Endothelial cell of umbilical vein (primary cell): ENCODE measurements at regions not wholly inside any gene's neighbourhood (a gene's known extent, or its start where the extent isn't known, plus 50 kb on each side); places are given as distances from the start of the nearest gene placed in this dataset.

ENCODE experiments used
- BruUV-seq: library from RNA; stranded (reverse); fragments of 400-500 nt; replicated peaks from 2 replicates; lab custom pipeline; 2021; lab: Mats Ljungman, UMichigan
- CTCF ChIA-PET: fragments of 300-600, 350-600 bp; sonication (Branson Sonifier 250); formaldehyde crosslinking; loops from one replicate; lab custom pipeline; 2021; ENCODE audit warnings: antibody characterized with exemption, inconsistent platforms; lab: Charles Lee
- POLR2A ChIA-PET: fragments of 300-600, 350-600 bp; sonication (Branson Sonifier 250); formaldehyde crosslinking; loops from one replicate; lab custom pipeline; 2021; ENCODE audit warnings: antibody characterized with exemption, inconsistent platforms; lab: Charles Lee
- DNase-seq: peaks from one replicate; pipeline ENCODE4 v3.0.0-alpha.2; 2011; ENCODE audit warnings: low read depth, low spot score
- FAIRE-seq: peaks from 2 replicates; lab custom pipeline; 2011; peaks lifted over from hg19 to GRCh38; lab: Jason Lieb, UNC
- H2AFZ ChIP-seq: 2 replicates; pipeline ENCODE4 v1.6.0; 2012; ENCODE audit warnings: low read depth, low read length, control low read depth, inconsistent platforms
- H3K27ac ChIP-seq: 2 replicates; pipeline ENCODE4 v1.5.1; 2011; ENCODE audit warnings: low read depth, mild to moderate bottlenecking, control low read depth, low read length, moderate library complexity; ENCODE audit not compliant: insufficient read depth
- H3K27me3 ChIP-seq, 2 experiments: 2 replicates each; pipeline versions ENCODE4 v1.6.0 to v1.6.1; 2011; ENCODE audit warnings: low read length in 2 of 2, mixed read lengths in 1 of 2; ENCODE audit not compliant: control insufficient read depth in 2 of 2, insufficient read depth in 2 of 2
- H3K36me3 ChIP-seq, 2 experiments: 2 replicates in 1 of 2; 3 replicates in 1 of 2; pipeline ENCODE4 v1.5.1; 2011; ENCODE audit warnings: low read length in 2 of 2, mild to moderate bottlenecking in 1 of 2, moderate library complexity in 1 of 2; ENCODE audit not compliant: control insufficient read depth in 2 of 2, insufficient read depth in 2 of 2; ENCODE audit errors: extremely low read depth in 1 of 2
- H3K4me1 ChIP-seq: 3 replicates; pipeline ENCODE4 v1.5.1; 2011; ENCODE audit warnings: mild to moderate bottlenecking, low read length; ENCODE audit not compliant: control insufficient read depth, insufficient read depth; ENCODE audit errors: extremely low read depth
- H3K4me2 ChIP-seq: 2 replicates; pipeline ENCODE4 v1.6.1; 2011; ENCODE audit warnings: low read length, control low read depth, mixed read lengths; ENCODE audit not compliant: insufficient read depth
- H3K4me3 ChIP-seq, 3 experiments: fragments of 200-600 bp in 1 of 3; sonication (generic), shearing (Covaris generic) in 1 of 3; replicated peaks in 1 of 3; 2 replicates each; pipeline ENCODE4 v1.5.1; 2011 to 2016; ENCODE audit warnings: control low read depth in 3 of 3, low read length in 3 of 3, mild to moderate bottlenecking in 2 of 3, inconsistent platforms in 1 of 3, low read depth in 1 of 3, moderate library complexity in 1 of 3; ENCODE audit not compliant: insufficient read depth in 1 of 3
- H3K79me2 ChIP-seq: 2 replicates; pipeline ENCODE4 v1.6.0; 2012; ENCODE audit warnings: low read length, inconsistent platforms; ENCODE audit not compliant: control insufficient read depth, insufficient read depth
- H3K9ac ChIP-seq: replicated peaks from 2 replicates; pipeline ENCODE3; 2011; ENCODE audit warnings: low read length, control low read depth; ENCODE audit not compliant: insufficient read depth; ENCODE audit errors: extremely low read depth
- H3K9me1 ChIP-seq: replicated peaks from 3 replicates; pipeline ENCODE4 v1.6.0; 2011; ENCODE audit warnings: mild to moderate bottlenecking, low read length; ENCODE audit not compliant: control insufficient read depth, insufficient read depth; ENCODE audit errors: extremely low read depth
- H3K9me3 ChIP-seq: replicated peaks from 2 replicates; pipeline ENCODE4 v1.5.1; 2012; ENCODE audit warnings: low read length, inconsistent platforms; ENCODE audit not compliant: control insufficient read depth, insufficient read depth
- H4K20me1 ChIP-seq: replicated peaks from 2 replicates; pipeline ENCODE3; 2011; ENCODE audit warnings: mild to moderate bottlenecking, low read length; ENCODE audit not compliant: control insufficient read depth, insufficient read depth; ENCODE audit errors: extremely low read depth
- EZH2 ChIP-seq: IDR thresholded peaks from 2 replicates; pipeline ENCODE4 v1.6.1; 2012; ENCODE audit warnings: borderline replicate concordance, low read depth, mild to moderate bottlenecking, moderate library complexity, low read length, inconsistent platforms; ENCODE audit not compliant: severe bottlenecking
- FOS ChIP-seq: IDR thresholded peaks from 2 replicates; pipeline ENCODE4 v1.6.1; 2011; ENCODE audit warnings: mild to moderate bottlenecking, low read length, moderate library complexity, borderline replicate concordance; ENCODE audit not compliant: insufficient read depth
- GATA2 ChIP-seq: IDR thresholded peaks from 2 replicates; pipeline ENCODE4 v1.7.0; 2011; ENCODE audit warnings: low read depth, mild to moderate bottlenecking, moderate library complexity, mixed read lengths, low read length; ENCODE audit not compliant: insufficient read length, insufficient read depth
- JUN ChIP-seq: IDR thresholded peaks from 2 replicates; pipeline ENCODE4 v1.6.1; 2011; ENCODE audit warnings: borderline replicate concordance, low read depth; ENCODE audit not compliant: insufficient read length, insufficient read depth
- MAX ChIP-seq: IDR thresholded peaks from 2 replicates; pipeline ENCODE4 v1.6.1; 2011; ENCODE audit not compliant: insufficient read depth, insufficient read length
- MYC ChIP-seq: IDR thresholded peaks from one replicate; pipeline ENCODE4 v1.6.1; 2011; ENCODE audit warnings: mild to moderate bottlenecking, low read depth, low read length
- POLR2A ChIP-seq: IDR thresholded peaks from 2 replicates; pipeline ENCODE4 v1.6.1; 2012; ENCODE audit warnings: low read depth, mild to moderate bottlenecking, control low read depth, low read length
- POLR2AphosphoS5 ChIP-seq: IDR thresholded peaks from 2 replicates; pipeline ENCODE4 v1.6.1; 2012; ENCODE audit warnings: low read depth, mild to moderate bottlenecking, control low read depth, low read length, moderate library complexity; ENCODE audit not compliant: insufficient read depth
- dilution Hi-C: fragments of 300-500 bp; cut with MboI; formaldehyde crosslinking; loops from one replicate; pipeline ENCODE4 v1.15.0; 2019; ENCODE audit warnings: low sequenced_read_pairs; ENCODE audit not compliant: extremely low pct_ligation_motif_present
- intact Hi-C: fragments of 100-400 bp; cut with micrococcal nuclease; formaldehyde crosslinking; loops from one replicate; pipeline ENCODE4 v1.10.0; 2022
- TF ChIP-seq, protein P1 (sequence below), 2 donors: IDR thresholded peaks; 1 replicate in 1 of 2; 2 replicates in 1 of 2; pipeline ENCODE4 v1.5.1; 2011; ENCODE audit warnings: low read length in 2 of 2, mild to moderate bottlenecking in 2 of 2, moderate library complexity in 2 of 2, control low read depth in 1 of 2, inconsistent platforms in 1 of 2, low read depth in 1 of 2; ENCODE audit not compliant: insufficient read depth in 1 of 2; ENCODE audit errors: extremely low read depth in 1 of 2

- dilution Hi-C loops (no loop called here), intact Hi-C loops (no loop called here)
- H3K27me3 ChIP-seq: no peaks in the 10 kb centered on the region
- H4K20me1 ChIP-seq: no peaks in the 10 kb centered on the region
- no peak overlapping the region for H2AFZ ChIP-seq
- BruUV-seq: no TSS peak
- no peaks in the 10 kb centered on the region for H3K79me2 ChIP-seq
- no peaks in the 10 kb centered on the region for H3K36me3 ChIP-seq
- no peaks in the 10 kb centered on the region for H3K4me1 ChIP-seq
- H3K27ac ChIP-seq: no peak overlapping the region
- no peak overlapping the region for H3K9ac ChIP-seq
- no peak overlapping the region for H3K4me2 ChIP-seq
- no peak overlapping the region for H3K4me3 ChIP-seq
- peaks cover 3% of the 10 kb centered on the region for H3K9me3 ChIP-seq
- no peaks in the 10 kb centered on the region for H3K9me1 ChIP-seq
- POLR2A ChIA-PET: no interaction called here
- FAIRE-seq: no peak
- TF ChIP-seq JUN (no peak), FOS (no peak), GATA2 (no peak), POLR2A (no peak), MAX (no peak)
- TF ChIP-seq, protein P1, sequence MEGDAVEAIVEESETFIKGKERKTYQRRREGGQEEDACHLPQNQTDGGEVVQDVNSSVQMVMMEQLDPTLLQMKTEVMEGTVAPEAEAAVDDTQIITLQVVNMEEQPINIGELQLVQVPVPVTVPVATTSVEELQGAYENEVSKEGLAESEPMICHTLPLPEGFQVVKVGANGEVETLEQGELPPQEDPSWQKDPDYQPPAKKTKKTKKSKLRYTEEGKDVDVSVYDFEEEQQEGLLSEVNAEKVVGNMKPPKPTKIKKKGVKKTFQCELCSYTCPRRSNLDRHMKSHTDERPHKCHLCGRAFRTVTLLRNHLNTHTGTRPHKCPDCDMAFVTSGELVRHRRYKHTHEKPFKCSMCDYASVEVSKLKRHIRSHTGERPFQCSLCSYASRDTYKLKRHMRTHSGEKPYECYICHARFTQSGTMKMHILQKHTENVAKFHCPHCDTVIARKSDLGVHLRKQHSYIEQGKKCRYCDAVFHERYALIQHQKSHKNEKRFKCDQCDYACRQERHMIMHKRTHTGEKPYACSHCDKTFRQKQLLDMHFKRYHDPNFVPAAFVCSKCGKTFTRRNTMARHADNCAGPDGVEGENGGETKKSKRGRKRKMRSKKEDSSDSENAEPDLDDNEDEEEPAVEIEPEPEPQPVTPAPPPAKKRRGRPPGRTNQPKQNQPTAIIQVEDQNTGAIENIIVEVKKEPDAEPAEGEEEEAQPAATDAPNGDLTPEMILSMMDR (IDR thresholded peaks at IDR 0.05; ENCODE audit: extremely low read depth in 1 of 2, insufficient read depth in 1 of 2, low read depth in 1 of 2, low read length in 2 of 2): no peak
- no peak for DNase-seq
- CTCF ChIA-PET: no interaction called here
Measured at GRCh38 chr2:104091894-104092293, 762.0 kb upstream of the POU3F3 start.

- H2AFZ ChIP-seq: no peak overlapping the region
- peaks cover 3% of the 10 kb centered on the region for H3K9me3 ChIP-seq
- H3K36me3 ChIP-seq: no peaks in the 10 kb centered on the region
- ChIA-PET CTCF (no interaction called here), POLR2A (no interaction called here)
- TF ChIP-seq EZH2 (no peak), FOS (no peak), POLR2AphosphoS5 (no peak), JUN (no peak), GATA2 (no peak), MYC (no peak), MAX (no peak)
- TF ChIP-seq, protein P1 (IDR thresholded peaks at IDR 0.05; ENCODE audit: extremely low read depth in 1 of 2, insufficient read depth in 1 of 2, low read depth in 1 of 2, low read length in 2 of 2): no peak
- intact Hi-C loops (no loop called here), dilution Hi-C loops (no loop called here)
- no peak overlapping the region for H3K4me2 ChIP-seq
- BruUV-seq: no TSS peak
- FAIRE-seq: no peak
- H3K4me1 ChIP-seq: no peaks in the 10 kb centered on the region
- H3K4me3 ChIP-seq: no peak overlapping the region
- DNase-seq: no peak
- no peaks in the 10 kb centered on the region for H3K27me3 ChIP-seq
- no peaks in the 10 kb centered on the region for H4K20me1 ChIP-seq
- H3K9me1 ChIP-seq: no peaks in the 10 kb centered on the region
- H3K27ac ChIP-seq: no peak overlapping the region
- no peak overlapping the region for H3K9ac ChIP-seq
- H3K79me2 ChIP-seq: no peaks in the 10 kb centered on the region
Measured at GRCh38 chr2:104092886-104093285, 761.0 kb upstream of the POU3F3 start.
